ENCODE measurements at regions not wholly inside any gene's neighbourhood (a gene's known extent, or its start where the extent isn't known, plus 50 kb on each side); places are given as distances from the start of the nearest gene placed in this dataset.

GRCh38 chr4:155593793-155594192 lies 72.9 kb upstream of the GUCY1A1 start (continued):
- TF ChIP-seq ZNF609 (CRISPR knock-in tag; IDR thresholded peaks at IDR 0.05; ENCODE audit: borderline replicate concordance), result no peak
- no peak for TF ChIP-seq TARDBP (IDR thresholded peaks at IDR 0.05)
- TF ChIP-seq MAFF (IDR thresholded peaks at IDR 0.05; ENCODE audit: low read length), result no peak
- TF ChIP-seq ILF3 (IDR thresholded peaks at IDR 0.05; ENCODE audit: borderline replicate concordance), result no peak

GRCh38 chr4:155592938-155593297 lies 73.7 kb upstream of the GUCY1A1 start:
- intact Hi-C loops (cut with micrococcal nuclease), result no loop called here
- Histone ChIP-seq H3K4me1 (replicated peaks in 1 of 2; ENCODE audit: control insufficient read depth in 2 of 2, insufficient read depth in 2 of 2, low read length in 2 of 2) (no peaks in the 10 kb centered on the region), H4K20me1 (replicated peaks; ENCODE audit: control insufficient read depth, insufficient read depth, low read length) (no peaks in the 10 kb centered on the region), H3K79me2 (ENCODE audit: control insufficient read depth, insufficient read depth, low read length) (no peaks in the 10 kb centered on the region), H3K9me3 (replicated peaks; ENCODE audit: control insufficient read depth, insufficient read depth, low read depth, low read length) (0 out of 2 replicates have a peak, but pooled peaks cover 2% of the 10 kb centered on the region), H3K4me2 (ENCODE audit: insufficient read depth, low read length) (no peak overlapping the region), H3K9me1 (ENCODE audit: control insufficient read depth, insufficient read depth, low read length) (no peaks in the 10 kb centered on the region), H3K9ac (ENCODE audit: insufficient read depth in 1 of 2, low read depth in 2 of 2, low read length in 2 of 2) (no peak overlapping the region), H3K36me3 (ENCODE audit: control insufficient read depth, insufficient read depth, low read length) (no peaks in the 10 kb centered on the region), H3K27me3 (ENCODE audit: control insufficient read depth in 2 of 2, insufficient read depth in 2 of 2, low read length in 2 of 2) (no peaks in the 10 kb centered on the region), H3K27ac (ENCODE audit: extremely low read depth, low read depth, low read length) (no peak overlapping the region), H3K4me3 (no peak overlapping the region), H2AFZ (ENCODE audit: low read depth, low read length) (no peak overlapping the region)
- no peak for ATAC-seq
- no peak for DNase-seq (ENCODE audit: extremely low read depth in 1 of 4, low spot score in 3 of 4)
- ChIA-PET POLR2A (no interaction called here), CTCF (ENCODE audit: low intra/inter-chr PET ratio) (no interaction called here)
- no peak for FAIRE-seq
- 18% methylated on average over 1 of the region's 1 CpG for WGBS (ENCODE audit: insufficient coverage, low coverage, missing lambda C conversion rate)
- BruUV-seq (replicated peaks), result no TSS peak
- in situ Hi-C loops (cut with MboI), result no loop called here
- TF ChIP-seq ZNF184 (CRISPR knock-in tag; IDR thresholded peaks at IDR 0.05) (no peak), JUNB (CRISPR knock-in tag; conservative IDR thresholded peaks at IDR 0.05) (no peak), TRIM24 (IDR thresholded peaks at IDR 0.05) (no peak), ZBTB43 (CRISPR knock-in tag; IDR thresholded peaks at IDR 0.05) (no peak), LARP7 (IDR thresholded peaks at IDR 0.05) (no peak), MBD1 (CRISPR knock-in tag; IDR thresholded peaks at IDR 0.05) (no peak), CHD4 (IDR thresholded peaks at IDR 0.05; ENCODE audit: insufficient read depth, insufficient replicate concordance, low read depth, low read length, poor library complexity, severe bottlenecking) (no peak), TAF1 (IDR thresholded peaks at IDR 0.05; ENCODE audit: control insufficient read depth, extremely low read depth, insufficient read depth, low read length, severe bottlenecking) (no peak), TCF15 (CRISPR knock-in tag; IDR thresholded peaks at IDR 0.05) (no peak), PYGO2 (tag; IDR thresholded peaks at IDR 0.05) (no peak), OTX1 (CRISPR knock-in tag; IDR thresholded peaks at IDR 0.05) (no peak)

All from K562 (cell line).